Pulmonary artery endothelial cell (primary cell): ENCODE measurements at regions not wholly inside any gene's neighbourhood (a gene's known extent, or its start where the extent isn't known, plus 50 kb on each side); places are given as distances from the start of the nearest gene placed in this dataset.

ENCODE experiments used
- DNase-seq: peaks from one replicate; pipeline ENCODE4 v3.0.0-alpha.2; 2011; ENCODE audit warnings: low read depth, low spot score

GRCh38 chr11:128367573-128367972 is 219.8 kb downstream of the ETS1 start:
- DNase-seq, result no peak

GRCh38 chr11:128365044-128365443 is 222.3 kb downstream of the ETS1 start:
- DNase-seq, result no peak

GRCh38 chr11:128361451-128362020 is 225.8 kb downstream of the ETS1 start:
- no peak for DNase-seq

- no peak for DNase-seq
Observed at GRCh38 chr11:128359515-128359914, 227.8 kb downstream of the ETS1 start.

- no peak for DNase-seq
Observed at GRCh38 chr11:128357073-128357472, 230.3 kb downstream of the ETS1 start.

- no peak for DNase-seq
Observed at GRCh38 chr11:128355558-128355957, 231.8 kb downstream of the ETS1 start.

GRCh38 chr11:128354476-128354875 is 232.9 kb downstream of the ETS1 start:
- no peak for DNase-seq

GRCh38 chr11:128351168-128351567 is 236.2 kb downstream of the ETS1 start:
- no peak for DNase-seq

GRCh38 chr11:128349650-128350299 is 237.6 kb downstream of the ETS1 start:
- no peak for DNase-seq

- DNase-seq, result no peak
Observed at GRCh38 chr11:128346804-128347203, 240.6 kb downstream of the ETS1 start.

- DNase-seq, result no peak
Observed at GRCh38 chr11:128345316-128345715, 242.0 kb downstream of the ETS1 start.

GRCh38 chr11:128343870-128344269 is 243.5 kb downstream of the ETS1 start:
- no peak for DNase-seq

- no peak for DNase-seq
Observed at GRCh38 chr11:128343135-128343514, 244.2 kb downstream of the ETS1 start.

GRCh38 chr11:128342511-128343134 is 244.7 kb downstream of the ETS1 start:
- peak; percentile 91 for DNase-seq

GRCh38 chr11:128341280-128342248 is 245.8 kb downstream of the ETS1 start:
- no peak for DNase-seq

- DNase-seq, result no peak
Observed at GRCh38 chr11:128339792-128340191, 247.6 kb downstream of the ETS1 start.

GRCh38 chr11:128338811-128339210 is 248.5 kb downstream of the ETS1 start:
- no peak for DNase-seq

GRCh38 chr11:128336203-128336602 is 251.2 kb downstream of the ETS1 start:
- peak; percentile 62 for DNase-seq

GRCh38 chr11:128335729-128336128 is 251.6 kb downstream of the ETS1 start:
- DNase-seq, result no peak

GRCh38 chr11:128334311-128335044 is 252.9 kb downstream of the ETS1 start:
- DNase-seq, result peak; percentile 85

- DNase-seq, result no peak
Observed at GRCh38 chr11:128331317-128331716, 256.0 kb downstream of the ETS1 start.
